HG02798 (cell line): ENCODE measurements at regions not wholly inside any gene's neighbourhood (a gene's known extent, or its start where the extent isn't known, plus 50 kb on each side); places are given as distances from the start of the nearest gene placed in this dataset.
"Not testable (repeated sequence)": the region's sequence is repeated elsewhere in the genome, so short reads cannot be mapped to it uniquely, and the experiment has no call there.

Source experiments
- ATAC-seq: cut with Tn5 transposase; IDR thresholded peaks from one replicate; pipeline ENCODE4 v1.9.1; 2021; ENCODE audit warnings: mild to moderate bottlenecking; ENCODE audit not compliant: unreplicated experiment, poor library complexity

GRCh38 chr16:29248306-29248939 lies 158.1 kb downstream of the NPIPB11 start:
- not testable (repeated sequence) for ATAC-seq

DNA sequence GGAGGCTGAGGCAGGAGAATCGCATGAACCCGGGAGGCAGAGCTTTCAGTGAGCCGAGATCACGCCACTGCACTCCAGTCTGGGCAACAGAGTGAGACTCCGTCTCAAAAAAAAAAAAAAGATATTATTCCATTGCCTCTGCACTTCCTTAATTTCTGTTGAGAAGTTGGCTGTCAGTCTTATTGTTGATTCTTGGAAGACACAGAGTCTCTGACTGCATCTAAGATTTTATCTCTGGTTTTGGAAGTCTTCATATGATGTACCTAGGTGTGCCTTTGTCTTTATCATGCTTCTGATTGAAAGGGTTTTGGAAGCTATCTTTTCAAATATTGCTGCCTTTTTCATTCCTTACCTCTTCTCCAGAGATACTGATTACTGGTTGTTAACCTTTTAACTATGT lies 160.4 kb downstream of the NPIPB11 start:
- ATAC-seq = not testable (repeated sequence)

GRCh38 chr16:29237971-29238370 lies 168.5 kb downstream of the NPIPB11 start:
- no peak for ATAC-seq

GRCh38 chr16:29237495-29237894 lies 169.0 kb downstream of the NPIPB11 start:
- not testable (repeated sequence) for ATAC-seq

- ATAC-seq = not testable (repeated sequence)
These were observed 169.5 kb downstream of the NPIPB11 start for GRCh38 chr16:29237023-29237422.

DNA sequence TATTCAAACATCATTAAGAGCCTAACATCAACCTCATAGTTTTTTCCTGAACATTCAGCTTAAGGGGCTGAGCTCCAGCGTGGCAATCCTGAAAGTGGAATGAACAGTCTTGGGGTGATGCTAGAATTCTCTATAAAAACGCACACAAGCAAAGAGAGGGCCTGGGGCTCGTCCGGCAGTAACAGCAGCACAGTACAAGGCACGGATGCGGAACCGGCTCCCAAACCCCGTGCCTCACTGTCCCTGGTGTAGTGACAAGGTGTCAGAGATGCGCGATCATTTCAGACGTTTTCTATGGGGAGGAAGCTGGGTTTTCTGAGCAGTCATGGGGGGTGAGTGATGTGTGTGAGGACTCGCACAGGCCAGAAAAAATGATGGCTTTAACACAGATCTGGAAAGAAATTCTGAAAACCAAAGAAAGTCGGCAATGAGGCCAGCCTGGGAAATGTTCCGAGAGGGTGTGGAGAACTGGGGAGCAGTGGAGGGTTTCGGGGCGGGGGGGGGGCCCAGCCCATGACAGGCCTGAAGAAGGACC lies 170.6 kb downstream of the NPIPB11 start:
- ATAC-seq = not testable (repeated sequence)

- ATAC-seq = not testable (repeated sequence)
These were observed 171.8 kb downstream of the NPIPB11 start for GRCh38 chr16:29234536-29235275.

DNA sequence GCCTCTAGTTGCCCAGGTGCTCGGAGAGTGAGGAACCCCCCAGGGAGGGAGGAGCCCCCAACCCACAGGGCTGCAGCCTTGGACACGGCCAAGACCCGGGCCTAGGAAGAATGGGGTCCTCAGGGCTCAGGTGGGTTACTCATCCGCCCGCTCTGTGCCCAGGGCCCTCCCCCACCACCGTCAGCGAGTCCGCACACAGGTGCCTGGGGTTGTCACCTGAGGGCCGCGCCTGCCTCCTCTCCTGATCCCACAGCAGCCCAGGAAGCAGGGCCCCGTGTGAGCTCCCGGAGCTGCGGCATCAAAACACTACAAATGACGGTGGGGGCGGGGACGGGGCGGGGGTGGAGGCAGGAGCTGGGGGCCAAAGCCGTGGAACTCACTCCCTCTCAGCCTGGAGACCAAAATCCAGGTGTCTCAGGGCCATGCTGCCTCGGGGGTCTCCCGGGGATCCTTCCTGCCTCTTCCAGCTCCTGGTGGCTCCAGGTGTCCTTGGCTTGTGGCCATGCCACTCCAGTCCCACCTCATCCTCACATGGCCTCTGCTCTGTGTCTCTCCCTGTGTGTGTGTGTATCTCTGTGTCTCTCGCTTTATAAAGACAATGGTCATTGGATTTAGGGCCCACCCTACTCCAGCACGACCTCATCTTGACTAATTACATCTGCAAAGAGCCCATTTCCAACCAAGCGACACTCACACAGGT lies 172.7 kb downstream of the NPIPB11 start:
- ATAC-seq = not testable (repeated sequence)

- no peak for ATAC-seq
These were observed 173.5 kb downstream of the NPIPB11 start for GRCh38 chr16:29232811-29233704.

GRCh38 chr16:29232160-29232705 lies 174.3 kb downstream of the NPIPB11 start:
- not testable (repeated sequence) for ATAC-seq

DNA sequence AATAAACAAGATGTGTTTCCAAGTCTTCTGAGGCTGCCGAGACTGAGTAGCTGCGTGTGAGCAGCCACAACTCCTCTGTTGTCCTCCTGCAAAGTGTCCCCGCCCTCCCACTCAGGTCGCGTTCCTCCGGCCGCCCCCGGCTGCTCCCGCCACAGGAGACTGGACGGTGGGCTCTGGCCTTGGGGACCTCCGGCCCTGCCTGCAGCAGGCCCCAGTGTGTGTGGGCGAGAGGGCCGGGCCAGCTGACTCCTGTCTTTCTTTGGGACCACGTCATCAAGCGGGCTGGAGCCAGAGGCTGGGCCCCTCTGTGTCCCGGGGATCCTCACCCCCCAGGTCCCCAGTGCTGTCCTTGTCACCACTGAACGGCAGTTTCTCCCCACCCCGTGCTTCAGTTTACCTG lies 175.3 kb downstream of the NPIPB11 start:
- no peak for ATAC-seq

- ATAC-seq = no peak
These were observed 175.8 kb downstream of the NPIPB11 start for GRCh38 chr16:29230671-29231096.

DNA sequence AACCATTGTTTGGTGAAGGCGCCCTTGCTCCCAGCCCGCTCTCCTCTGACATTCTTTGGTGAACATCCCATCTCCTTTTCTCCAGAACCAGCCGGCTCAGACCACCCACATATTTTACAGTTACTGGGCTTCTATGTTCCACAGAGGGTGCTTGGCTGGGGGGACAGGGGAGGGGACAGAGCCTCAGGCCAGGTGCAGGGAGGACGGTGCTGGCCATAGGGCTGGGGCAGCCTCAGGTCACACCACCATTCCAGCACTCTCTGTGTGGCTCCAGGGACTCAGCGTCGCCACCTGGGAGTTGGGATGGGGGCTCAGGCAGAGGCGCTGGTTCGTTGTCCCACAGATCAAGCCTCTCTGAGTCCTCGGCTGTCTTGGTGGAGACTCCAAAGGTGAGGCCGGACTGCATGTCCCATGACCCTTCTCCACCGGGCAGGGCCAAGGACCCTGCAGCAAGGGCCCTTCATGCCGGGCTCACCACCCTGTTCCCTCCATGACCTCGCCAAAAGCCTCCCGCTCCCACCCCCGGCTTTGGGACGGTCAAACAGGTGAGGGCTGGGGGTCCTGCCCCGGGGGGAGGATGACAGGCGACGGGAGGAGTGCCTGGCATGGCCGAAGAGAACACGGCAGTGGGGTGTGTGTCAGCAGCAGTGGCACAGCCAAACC lies 176.4 kb downstream of the NPIPB11 start:
- ATAC-seq = not testable (repeated sequence)

DNA sequence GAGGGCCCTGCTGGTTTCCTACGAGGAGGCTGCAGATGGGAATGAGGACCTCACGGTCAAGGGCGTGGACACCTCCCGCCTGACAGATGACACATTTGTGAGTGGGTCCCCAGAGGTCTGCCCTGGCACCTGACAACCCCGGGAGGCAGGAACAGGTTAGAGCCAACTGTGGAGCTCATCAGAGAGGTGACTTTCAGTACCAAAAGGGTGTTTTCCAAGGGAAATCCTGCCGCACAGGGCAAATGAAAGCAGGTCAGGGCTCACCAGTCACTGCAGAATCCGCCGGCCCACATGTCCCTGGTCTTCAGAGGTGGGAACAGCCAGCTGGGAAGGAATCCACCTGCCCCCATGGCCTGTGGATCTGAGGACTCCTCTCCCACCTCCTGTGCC lies 176.9 kb downstream of the NPIPB11 start:
- ATAC-seq = not testable (repeated sequence)

DNA sequence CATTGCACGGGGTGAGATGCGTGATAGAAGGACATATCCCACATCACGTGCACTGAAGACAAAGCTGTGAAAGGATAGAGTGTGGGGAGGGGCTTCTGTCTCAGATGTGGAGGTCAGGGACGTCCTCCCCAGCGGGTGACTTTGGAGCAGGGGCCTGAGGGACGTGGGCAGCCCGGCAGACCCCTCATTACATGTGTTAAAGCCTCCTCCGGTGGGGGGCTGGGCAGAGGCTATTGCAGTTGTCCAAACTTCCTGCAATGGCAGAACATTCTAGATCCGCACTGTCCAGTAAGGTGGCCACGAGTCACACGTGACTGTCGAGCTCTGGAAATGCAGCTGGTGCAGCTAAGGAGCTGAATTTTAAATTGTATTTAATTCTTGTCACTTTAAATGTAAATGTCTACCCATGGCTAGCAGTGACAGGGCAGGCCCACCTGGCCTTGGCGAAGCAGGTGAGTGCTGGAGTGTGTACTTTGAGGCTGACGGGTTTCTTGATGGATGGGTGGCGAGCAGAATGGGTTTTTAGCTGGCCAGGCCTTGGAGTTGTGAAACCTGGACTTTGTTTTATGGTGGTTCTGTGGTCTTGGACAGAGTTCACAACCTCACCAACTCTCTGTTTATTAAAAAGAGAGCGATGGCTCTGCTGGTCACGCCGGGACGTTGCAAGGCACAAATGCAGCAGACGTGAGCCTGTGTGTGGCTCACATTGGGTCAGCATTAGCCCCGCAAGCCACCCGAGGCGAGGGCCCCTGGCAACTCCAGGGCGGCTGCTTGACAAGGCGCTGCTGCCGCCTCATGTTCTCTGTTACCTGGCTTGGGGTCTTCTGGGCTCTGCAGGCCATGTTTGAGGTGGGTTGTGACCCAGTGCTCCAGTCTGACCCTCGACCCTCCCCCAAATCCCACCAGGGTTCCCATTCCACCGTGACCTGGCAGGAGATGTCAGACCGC lies 177.6 kb downstream of the NPIPB11 start:
- not testable (repeated sequence) for ATAC-seq

DNA sequence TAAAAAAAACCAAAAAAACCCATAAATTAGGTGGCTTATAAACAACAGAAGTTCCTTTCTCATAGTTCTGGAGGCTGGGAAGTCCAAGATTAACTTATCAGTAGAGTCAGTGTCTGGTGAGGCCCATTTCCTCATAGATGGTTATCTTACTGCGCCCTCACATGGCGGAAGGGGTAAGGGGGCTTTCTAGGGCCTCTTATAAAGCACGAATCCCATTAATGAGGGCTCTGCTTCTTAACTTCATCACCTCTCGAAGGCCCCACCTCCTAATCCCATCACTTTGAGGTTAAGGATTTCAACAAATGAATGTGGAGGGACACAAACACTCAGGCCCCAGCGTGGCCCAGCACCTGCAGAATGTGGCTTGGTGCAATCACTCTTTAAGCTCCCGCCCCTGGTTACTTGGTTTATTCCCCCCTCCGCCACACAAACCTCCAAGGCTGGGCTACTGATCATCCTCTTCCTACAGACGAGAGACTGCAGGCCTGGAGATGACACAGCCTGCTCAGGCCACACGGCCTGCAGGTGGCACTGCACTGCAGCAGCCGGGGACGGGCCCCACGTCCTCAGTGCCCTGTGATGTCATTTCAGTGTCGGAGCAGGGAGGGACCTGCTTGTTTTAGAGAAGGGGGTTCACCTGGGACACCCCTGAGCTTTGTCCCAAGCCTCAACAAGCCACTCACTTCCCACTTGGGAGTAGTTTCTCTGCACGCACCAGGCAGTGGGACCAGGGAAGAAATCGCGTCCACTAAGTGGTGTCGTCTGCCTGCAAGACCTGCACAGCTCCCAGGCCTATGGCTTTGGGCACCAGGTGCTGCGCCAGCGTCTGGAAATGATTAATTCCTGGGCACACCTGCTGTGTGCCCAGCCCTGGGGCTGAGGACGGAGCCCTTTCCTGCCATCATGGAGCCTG lies 178.5 kb downstream of the NPIPB11 start:
- peak; percentile 74 for ATAC-seq

DNA sequence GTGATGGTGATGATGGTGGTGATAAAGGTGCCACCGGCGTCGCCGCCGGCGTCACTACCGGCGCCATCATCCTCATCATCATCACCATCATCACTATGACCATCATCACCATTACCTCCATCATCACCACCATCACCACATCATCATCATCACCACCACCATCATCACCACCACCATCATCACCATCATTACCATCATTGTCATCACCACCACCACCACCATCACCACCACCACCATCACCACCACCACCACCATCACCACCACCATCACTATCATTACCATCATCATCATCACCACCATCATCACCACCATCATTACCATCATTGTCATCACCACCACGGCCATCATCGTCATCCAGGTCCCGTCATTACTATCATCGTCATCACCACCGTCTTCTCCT lies 179.7 kb downstream of the NPIPB11 start:
- ATAC-seq = no peak
